HG03097 (cell line): ENCODE measurements at regions not wholly inside any gene's neighbourhood (a gene's known extent, or its start where the extent isn't known, plus 50 kb on each side); places are given as distances from the start of the nearest gene placed in this dataset.

ENCODE experiments used
- ATAC-seq: cut with Tn5 transposase; IDR thresholded peaks from one replicate; pipeline ENCODE4 v1.9.1; 2021; ENCODE audit not compliant: unreplicated experiment, low FRiP score

- no peak for ATAC-seq
Measured at GRCh38 chr11:13062115-13062514, 53.0 kb downstream of the RASSF10 start.

GRCh38 chr11:13064593-13064992, 55.5 kb downstream of the RASSF10 start:
- ATAC-seq = no peak

- ATAC-seq = no peak
Measured at GRCh38 chr11:13065200-13065787, 56.2 kb downstream of the RASSF10 start.

GRCh38 chr11:13068211-13068610, 59.1 kb downstream of the RASSF10 start:
- ATAC-seq = no peak

GRCh38 chr11:13073119-13073981, 64.2 kb downstream of the RASSF10 start:
- ATAC-seq = no peak

- no peak for ATAC-seq
Measured at GRCh38 chr11:13074714-13075464, 65.8 kb downstream of the RASSF10 start.

- no peak for ATAC-seq
Measured at GRCh38 chr11:13076961-13077360, 67.8 kb downstream of the RASSF10 start.

- ATAC-seq = no peak
Measured at GRCh38 chr11:13080861-13081260, 71.7 kb downstream of the RASSF10 start.

GRCh38 chr11:13082588-13082987, 73.5 kb downstream of the RASSF10 start:
- ATAC-seq = no peak

- no peak for ATAC-seq
Measured at GRCh38 chr11:13090228-13090708, 81.2 kb downstream of the RASSF10 start.

GRCh38 chr11:13091373-13091772, 82.3 kb downstream of the RASSF10 start:
- no peak for ATAC-seq

GRCh38 chr11:13091804-13092203, 82.7 kb downstream of the RASSF10 start:
- no peak for ATAC-seq

- no peak for ATAC-seq
Measured at GRCh38 chr11:13094930-13095687, 86.0 kb downstream of the RASSF10 start.

- ATAC-seq = no peak
Measured at GRCh38 chr11:13098063-13098462, 88.9 kb downstream of the RASSF10 start.

- no peak for ATAC-seq
Measured at GRCh38 chr11:13098616-13099289, 89.6 kb downstream of the RASSF10 start.

- peak; percentile 49 for ATAC-seq
Measured at GRCh38 chr11:13101644-13102512, 92.8 kb downstream of the RASSF10 start.

GRCh38 chr11:13102513-13102840, 93.4 kb downstream of the RASSF10 start:
- ATAC-seq = no peak

GRCh38 chr11:13102865-13103539, 93.9 kb downstream of the RASSF10 start:
- ATAC-seq = no peak
